ENCODE measurements at regions not wholly inside any gene's neighbourhood (a gene's known extent, or its start where the extent isn't known, plus 50 kb on each side); places are given as distances from the start of the nearest gene placed in this dataset.

DNA sequence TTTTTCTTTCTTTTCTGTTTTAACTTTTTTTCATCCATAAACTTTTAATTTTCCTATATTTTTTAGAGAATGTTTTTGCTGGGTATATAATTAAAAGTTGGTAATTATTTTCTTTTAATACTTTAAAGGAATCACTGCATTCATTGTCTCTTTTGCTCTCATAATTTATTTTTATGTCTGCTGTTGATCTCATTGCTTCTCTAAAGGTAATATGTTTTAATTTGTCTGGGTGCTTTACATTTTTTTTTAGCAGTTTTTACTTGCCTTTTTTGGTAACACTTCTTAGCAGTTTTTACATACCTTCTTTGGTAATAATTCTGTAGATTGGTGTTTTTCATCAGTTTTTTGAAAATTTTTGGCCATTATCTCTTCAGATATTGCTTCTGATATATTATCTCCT, 89.4 kb upstream of the BMAL1 start:
- Histone ChIP-seq H3K4me3 (replicated peaks in 1 of 3; ENCODE audit: insufficient read depth in 1 of 3, low read depth in 1 of 3, low read length in 3 of 3) (no peak overlapping the region), H3K36me3 (ENCODE audit: control insufficient read depth in 2 of 2, extremely low read depth in 1 of 2, insufficient read depth in 2 of 2, low read length in 2 of 2) (no peaks in the 10 kb centered on the region), H3K9me3 (replicated peaks; ENCODE audit: control insufficient read depth, insufficient read depth, low read length) (no peaks in the 10 kb centered on the region), H3K27me3 (ENCODE audit: control insufficient read depth in 2 of 2, insufficient read depth in 2 of 2, low read length in 2 of 2) (peaks cover 14 to 20% of the 10 kb centered on the region in 2 experiments), H3K9me1 (replicated peaks; ENCODE audit: control insufficient read depth, extremely low read depth, insufficient read depth, low read length) (no peaks in the 10 kb centered on the region), H2AFZ (ENCODE audit: low read depth, low read length) (no peak overlapping the region), H3K79me2 (ENCODE audit: control insufficient read depth, insufficient read depth, low read length) (no peaks in the 10 kb centered on the region), H3K4me1 (ENCODE audit: control insufficient read depth, extremely low read depth, insufficient read depth, low read length) (peaks cover 4% of the 10 kb centered on the region), H3K9ac (replicated peaks; ENCODE audit: extremely low read depth, insufficient read depth, low read length) (no peak overlapping the region), H4K20me1 (replicated peaks; ENCODE audit: control insufficient read depth, extremely low read depth, insufficient read depth, low read length) (no peaks in the 10 kb centered on the region), H3K27ac (ENCODE audit: insufficient read depth, low read depth, low read length) (no peak overlapping the region), H3K4me2 (ENCODE audit: insufficient read depth, low read length) (no peak overlapping the region)
- ChIA-PET CTCF (no interaction called here), POLR2A (no interaction called here)
- no peak for FAIRE-seq
- BruUV-seq (replicated peaks): no TSS peak
- dilution Hi-C loops (cut with MboI; ENCODE audit: extremely low pct_ligation_motif_present, low sequenced_read_pairs): no loop called here
- DNase-seq (ENCODE audit: low read depth, low spot score): no peak
- TF ChIP-seq CTCF (IDR thresholded peaks at IDR 0.05; ENCODE audit: extremely low read depth in 1 of 2, insufficient read depth in 1 of 2, low read depth in 1 of 2, low read length in 2 of 2) (no peak), FOS (IDR thresholded peaks at IDR 0.05; ENCODE audit: borderline replicate concordance, insufficient read depth, low read length) (no peak)
- TF ChIP-seq, protein P1, sequence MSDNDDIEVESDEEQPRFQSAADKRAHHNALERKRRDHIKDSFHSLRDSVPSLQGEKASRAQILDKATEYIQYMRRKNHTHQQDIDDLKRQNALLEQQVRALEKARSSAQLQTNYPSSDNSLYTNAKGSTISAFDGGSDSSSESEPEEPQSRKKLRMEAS (IDR thresholded peaks at IDR 0.05; ENCODE audit: insufficient read depth, insufficient read length): no peak
- intact Hi-C loops (cut with micrococcal nuclease): no loop called here

DNA sequence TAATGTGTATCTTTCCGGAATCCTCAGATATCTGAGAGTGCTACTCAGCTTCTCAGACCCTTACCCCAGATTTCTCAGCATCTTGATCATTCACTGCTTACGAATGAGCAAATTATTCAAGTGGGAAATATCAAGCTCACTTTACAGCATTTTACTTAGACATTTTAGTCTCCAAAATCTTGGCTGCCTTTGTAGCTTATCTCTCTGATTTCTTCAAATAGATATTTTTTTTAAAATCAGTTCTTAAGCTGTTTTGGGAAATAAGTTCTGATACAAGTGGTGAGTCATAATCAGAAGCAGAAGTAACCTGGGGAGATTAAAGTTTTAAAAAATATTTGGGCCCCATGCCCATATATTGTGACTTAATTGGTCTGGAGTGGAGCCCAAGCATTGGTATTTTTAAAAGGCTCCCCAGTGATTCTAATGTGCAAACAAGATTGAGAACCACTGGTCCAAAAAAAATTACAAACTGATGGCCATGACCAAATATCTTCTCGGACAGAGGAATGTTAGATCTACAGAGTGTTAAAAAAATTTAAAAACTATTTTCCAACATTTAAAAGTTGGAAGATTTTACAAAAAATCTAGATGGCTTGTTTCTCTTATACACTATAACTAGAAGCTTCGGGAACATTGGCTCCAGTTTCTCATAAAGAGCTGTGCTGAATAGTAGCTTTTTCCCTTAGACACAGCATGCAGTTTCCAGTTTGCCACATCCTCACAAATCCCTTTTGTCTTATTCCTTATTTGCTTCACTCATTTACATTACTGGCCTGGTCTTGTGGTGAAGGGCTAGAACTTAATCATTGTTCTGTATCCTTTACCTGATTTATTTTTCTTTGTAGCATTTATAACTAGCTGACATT, 87.8 kb upstream of the BMAL1 start:
- Histone ChIP-seq H3K27ac (ENCODE audit: insufficient read depth, low read depth, low read length) (no peak overlapping the region), H3K9me3 (replicated peaks; ENCODE audit: control insufficient read depth, insufficient read depth, low read length) (no peaks in the 10 kb centered on the region), H3K4me1 (ENCODE audit: control insufficient read depth, extremely low read depth, insufficient read depth, low read length) (no peaks in the 10 kb centered on the region), H3K36me3 (ENCODE audit: control insufficient read depth in 2 of 2, extremely low read depth in 1 of 2, insufficient read depth in 2 of 2, low read length in 2 of 2) (no peaks in the 10 kb centered on the region), H3K9me1 (replicated peaks; ENCODE audit: control insufficient read depth, extremely low read depth, insufficient read depth, low read length) (no peaks in the 10 kb centered on the region), H3K9ac (replicated peaks; ENCODE audit: extremely low read depth, insufficient read depth, low read length) (no peak overlapping the region), H3K4me3 (replicated peaks in 1 of 3; ENCODE audit: insufficient read depth in 1 of 3, low read depth in 1 of 3, low read length in 3 of 3) (no peak overlapping the region), H3K79me2 (ENCODE audit: control insufficient read depth, insufficient read depth, low read length) (no peaks in the 10 kb centered on the region), H3K4me2 (ENCODE audit: insufficient read depth, low read length) (no peak overlapping the region), H4K20me1 (replicated peaks; ENCODE audit: control insufficient read depth, extremely low read depth, insufficient read depth, low read length) (no peaks in the 10 kb centered on the region), H3K27me3 (ENCODE audit: control insufficient read depth in 2 of 2, insufficient read depth in 2 of 2, low read length in 2 of 2) (peaks cover 24% of the 10 kb centered on the region in 2 experiments), H2AFZ (ENCODE audit: low read depth, low read length) (no peak overlapping the region)
- dilution Hi-C loops (cut with MboI; ENCODE audit: extremely low pct_ligation_motif_present, low sequenced_read_pairs): no loop called here
- FAIRE-seq: no peak
- intact Hi-C loops (cut with micrococcal nuclease): no loop called here
- ChIA-PET CTCF (interaction anchor here (0.9 to 2.1 kb wide), 6 partner anchors 16 to 226 kb away, joined by 3 to 9 read pairs (median 3); no protein-coding TSS in a partner anchor), POLR2A (no interaction called here)
- TF ChIP-seq POLR2AphosphoS5 (IDR thresholded peaks at IDR 0.05; ENCODE audit: insufficient read depth, low read depth, low read length) (no peak), JUN (IDR thresholded peaks at IDR 0.05; ENCODE audit: borderline replicate concordance, insufficient read depth, insufficient read length, low read depth) (no peak), MYC (IDR thresholded peaks at IDR 0.05; ENCODE audit: low read depth, low read length) (no peak), POLR2A (IDR thresholded peaks at IDR 0.05; ENCODE audit: low read depth, low read length) (no peak), FOS (IDR thresholded peaks at IDR 0.05; ENCODE audit: borderline replicate concordance, insufficient read depth, low read length) (no peak), EZH2 (IDR thresholded peaks at IDR 0.05; ENCODE audit: borderline replicate concordance, low read depth, low read length, severe bottlenecking) (no peak), CTCF (IDR thresholded peaks at IDR 0.05; ENCODE audit: extremely low read depth in 1 of 2, insufficient read depth in 1 of 2, low read depth in 1 of 2, low read length in 2 of 2) (no peak), GATA2 (IDR thresholded peaks at IDR 0.05; ENCODE audit: insufficient read depth, insufficient read length, low read depth, low read length) (no peak)
- TF ChIP-seq, protein P1 (IDR thresholded peaks at IDR 0.05; ENCODE audit: insufficient read depth, insufficient read length): no peak
- DNase-seq (ENCODE audit: low read depth, low spot score): no peak
- no TSS peak for BruUV-seq (replicated peaks)

Data from endothelial cell of umbilical vein (primary cell).